ENCODE measurements at regions not wholly inside any gene's neighbourhood (a gene's known extent, or its start where the extent isn't known, plus 50 kb on each side); places are given as distances from the start of the nearest gene placed in this dataset.

DNA sequence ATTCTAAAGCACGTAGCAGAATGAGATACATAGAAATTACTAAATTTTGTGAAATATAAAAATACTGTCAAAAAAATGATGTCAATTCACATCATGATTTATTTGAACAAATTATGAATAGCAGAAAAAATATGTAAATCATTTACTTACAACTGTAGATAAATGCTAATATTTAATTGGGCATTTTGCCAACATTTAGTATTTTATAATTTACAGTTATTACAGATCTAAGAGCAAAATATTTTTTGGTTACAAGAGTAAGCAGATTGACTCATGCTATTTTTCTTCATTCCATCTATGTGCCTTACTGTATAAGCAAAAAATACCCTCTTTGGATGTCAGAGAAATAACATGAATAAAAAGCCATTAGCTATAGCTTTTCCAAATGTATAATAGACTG is 282.3 kb upstream of the RGS18 start:
- no peaks in the 10 kb centered on the region for H3K36me3 ChIP-seq (ENCODE audit: insufficient read depth, insufficient read length, low read length)
- H3K9ac ChIP-seq (ENCODE audit: insufficient read length, low read depth) = no peak overlapping the region
- no peaks in the 10 kb centered on the region for H3K9me3 ChIP-seq (ENCODE audit: insufficient read depth, low read length)
- H3K4me1 ChIP-seq (ENCODE audit: insufficient read depth, insufficient read length) = no peaks in the 10 kb centered on the region
- no peaks in the 10 kb centered on the region for H3K27me3 ChIP-seq (ENCODE audit: insufficient read depth, insufficient read length)
- no peak for DNase-seq (ENCODE audit: low read depth, low spot score)
- H3K4me3 ChIP-seq (ENCODE audit: insufficient read length, low read depth) = no peak overlapping the region
- no peak for TF ChIP-seq YY1 (IDR thresholded peaks at IDR 0.05; ENCODE audit: insufficient read depth, insufficient read length)
- no peak for TF ChIP-seq SUZ12 (IDR thresholded peaks at IDR 0.05; ENCODE audit: extremely low read depth, insufficient read depth, insufficient read length)
- no peak for TF ChIP-seq ZNF274 (IDR thresholded peaks at IDR 0.05; ENCODE audit: low read depth, low read length)

- no peak for DNase-seq (ENCODE audit: low read depth, low spot score)
- Histone ChIP-seq H3K9me3 (ENCODE audit: insufficient read depth, low read length) (no peaks in the 10 kb centered on the region), H3K9ac (ENCODE audit: insufficient read length, low read depth) (no peak overlapping the region), H3K4me3 (ENCODE audit: insufficient read length, low read depth) (no peak overlapping the region), H3K36me3 (ENCODE audit: insufficient read depth, insufficient read length, low read length) (no peaks in the 10 kb centered on the region), H3K4me1 (ENCODE audit: insufficient read depth, insufficient read length) (no peaks in the 10 kb centered on the region), H3K27me3 (ENCODE audit: insufficient read depth, insufficient read length) (no peaks in the 10 kb centered on the region)
- no peak for TF ChIP-seq YY1 (IDR thresholded peaks at IDR 0.05; ENCODE audit: insufficient read depth, insufficient read length)
- TF ChIP-seq ZNF274 (IDR thresholded peaks at IDR 0.05; ENCODE audit: low read depth, low read length) = no peak
- no peak for TF ChIP-seq SUZ12 (IDR thresholded peaks at IDR 0.05; ENCODE audit: extremely low read depth, insufficient read depth, insufficient read length)
These were observed 281.6 kb upstream of the RGS18 start for GRCh38 chr1:191876631-191877030.

DNA sequence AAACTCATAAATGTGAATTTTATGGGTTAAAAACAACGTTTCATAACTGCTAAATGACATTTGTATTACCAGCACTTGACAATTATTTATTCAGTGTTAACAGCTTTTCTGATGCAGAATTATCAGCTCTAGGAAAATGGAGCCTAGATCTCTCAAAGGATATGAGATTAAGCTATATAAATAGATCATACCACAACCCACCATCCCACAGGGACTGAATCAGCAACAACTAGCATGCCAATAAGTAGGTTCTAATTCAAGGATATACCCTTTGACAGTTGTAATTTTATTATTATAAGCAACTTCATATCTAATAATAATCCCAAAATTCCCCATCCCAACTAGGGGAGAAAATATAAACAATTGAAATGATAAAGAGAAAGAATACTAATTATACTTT is 275.4 kb upstream of the RGS18 start:
- Histone ChIP-seq H3K27me3 (ENCODE audit: insufficient read depth, insufficient read length) (no peaks in the 10 kb centered on the region), H3K9ac (ENCODE audit: insufficient read length, low read depth) (no peak overlapping the region), H3K4me3 (ENCODE audit: insufficient read length, low read depth) (no peak overlapping the region), H3K4me1 (ENCODE audit: insufficient read depth, insufficient read length) (no peaks in the 10 kb centered on the region), H3K36me3 (ENCODE audit: insufficient read depth, insufficient read length, low read length) (no peaks in the 10 kb centered on the region), H3K9me3 (ENCODE audit: insufficient read depth, low read length) (no peaks in the 10 kb centered on the region)
- TF ChIP-seq YY1 (IDR thresholded peaks at IDR 0.05; ENCODE audit: insufficient read depth, insufficient read length) = no peak
- no peak for TF ChIP-seq SUZ12 (IDR thresholded peaks at IDR 0.05; ENCODE audit: extremely low read depth, insufficient read depth, insufficient read length)
- TF ChIP-seq ZNF274 (IDR thresholded peaks at IDR 0.05; ENCODE audit: low read depth, low read length) = no peak
- DNase-seq (ENCODE audit: low read depth, low spot score) = no peak

DNA sequence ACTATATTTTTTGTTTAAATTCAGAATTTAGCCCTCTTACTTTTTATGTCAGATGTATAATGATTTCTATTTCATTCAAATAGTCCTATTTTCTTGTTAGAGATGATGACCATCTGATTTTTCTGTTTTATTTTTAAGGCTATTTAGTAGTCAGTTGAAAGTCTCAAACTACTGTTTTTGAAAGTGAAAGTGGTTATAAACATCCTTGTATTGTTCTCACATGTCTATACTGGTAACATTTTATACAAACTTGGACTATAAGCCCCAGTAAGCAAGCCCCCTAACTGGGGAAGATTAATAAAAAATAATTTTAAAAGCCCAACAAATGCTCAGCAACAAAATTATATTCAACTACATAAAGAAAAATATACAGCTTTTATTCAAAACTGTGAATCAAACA is 271.3 kb upstream of the RGS18 start:
- Histone ChIP-seq H3K9ac (ENCODE audit: insufficient read length, low read depth) (no peak overlapping the region), H3K36me3 (ENCODE audit: insufficient read depth, insufficient read length, low read length) (no peaks in the 10 kb centered on the region)
- TF ChIP-seq ZNF274 (IDR thresholded peaks at IDR 0.05; ENCODE audit: low read depth, low read length) = no peak
- TF ChIP-seq YY1 (IDR thresholded peaks at IDR 0.05; ENCODE audit: insufficient read depth, insufficient read length) = no peak
- TF ChIP-seq SUZ12 (IDR thresholded peaks at IDR 0.05; ENCODE audit: extremely low read depth, insufficient read depth, insufficient read length) = no peak

GRCh38 chr1:191888996-191889622 is 269.2 kb upstream of the RGS18 start:
- no peaks in the 10 kb centered on the region for H3K27me3 ChIP-seq (ENCODE audit: insufficient read depth, insufficient read length)
- no peaks in the 10 kb centered on the region for H3K9me3 ChIP-seq (ENCODE audit: insufficient read depth, low read length)
- H3K4me3 ChIP-seq (ENCODE audit: insufficient read length, low read depth) = no peak overlapping the region
- DNase-seq (ENCODE audit: low read depth, low spot score) = no peak
- H3K36me3 ChIP-seq (ENCODE audit: insufficient read depth, insufficient read length, low read length) = no peaks in the 10 kb centered on the region
- H3K4me1 ChIP-seq (ENCODE audit: insufficient read depth, insufficient read length) = no peaks in the 10 kb centered on the region
- H3K9ac ChIP-seq (ENCODE audit: insufficient read length, low read depth) = no peak overlapping the region
- no peak for TF ChIP-seq ZNF274 (IDR thresholded peaks at IDR 0.05; ENCODE audit: low read depth, low read length)
- TF ChIP-seq YY1 (IDR thresholded peaks at IDR 0.05; ENCODE audit: insufficient read depth, insufficient read length) = no peak
- TF ChIP-seq SUZ12 (IDR thresholded peaks at IDR 0.05; ENCODE audit: extremely low read depth, insufficient read depth, insufficient read length) = no peak

More for the DNA sequence above, 271.3 kb upstream of the RGS18 start:
- no peaks in the 10 kb centered on the region for H3K9me3 ChIP-seq (ENCODE audit: insufficient read depth, low read length)
- no peaks in the 10 kb centered on the region for H3K4me1 ChIP-seq (ENCODE audit: insufficient read depth, insufficient read length)
- H3K27me3 ChIP-seq (ENCODE audit: insufficient read depth, insufficient read length) = no peaks in the 10 kb centered on the region
- H3K4me3 ChIP-seq (ENCODE audit: insufficient read length, low read depth) = no peak overlapping the region
- no peak for DNase-seq (ENCODE audit: low read depth, low spot score)

GRCh38 chr1:191889623-191890003 is 268.6 kb upstream of the RGS18 start:
- no peak overlapping the region for H3K4me3 ChIP-seq (ENCODE audit: insufficient read length, low read depth)
- no peaks in the 10 kb centered on the region for H3K27me3 ChIP-seq (ENCODE audit: insufficient read depth, insufficient read length)
- H3K36me3 ChIP-seq (ENCODE audit: insufficient read depth, insufficient read length, low read length) = no peaks in the 10 kb centered on the region
- H3K9ac ChIP-seq (ENCODE audit: insufficient read length, low read depth) = no peak overlapping the region
- no peak for TF ChIP-seq SUZ12 (IDR thresholded peaks at IDR 0.05; ENCODE audit: extremely low read depth, insufficient read depth, insufficient read length)
- TF ChIP-seq ZNF274 (IDR thresholded peaks at IDR 0.05; ENCODE audit: low read depth, low read length) = no peak
- no peak for TF ChIP-seq YY1 (IDR thresholded peaks at IDR 0.05; ENCODE audit: insufficient read depth, insufficient read length)
- DNase-seq (ENCODE audit: low read depth, low spot score) = no peak
- no peaks in the 10 kb centered on the region for H3K4me1 ChIP-seq (ENCODE audit: insufficient read depth, insufficient read length)
- no peaks in the 10 kb centered on the region for H3K9me3 ChIP-seq (ENCODE audit: insufficient read depth, low read length)

GRCh38 chr1:191890433-191891088 is 267.7 kb upstream of the RGS18 start:
- Histone ChIP-seq H3K9me3 (ENCODE audit: insufficient read depth, low read length) (no peaks in the 10 kb centered on the region), H3K4me1 (ENCODE audit: insufficient read depth, insufficient read length) (no peaks in the 10 kb centered on the region), H3K9ac (ENCODE audit: insufficient read length, low read depth) (no peak overlapping the region), H3K27me3 (ENCODE audit: insufficient read depth, insufficient read length) (no peaks in the 10 kb centered on the region), H3K4me3 (ENCODE audit: insufficient read length, low read depth) (no peak overlapping the region), H3K36me3 (ENCODE audit: insufficient read depth, insufficient read length, low read length) (no peaks in the 10 kb centered on the region)
- no peak for TF ChIP-seq ZNF274 (IDR thresholded peaks at IDR 0.05; ENCODE audit: low read depth, low read length)
- TF ChIP-seq SUZ12 (IDR thresholded peaks at IDR 0.05; ENCODE audit: extremely low read depth, insufficient read depth, insufficient read length) = no peak
- TF ChIP-seq YY1 (IDR thresholded peaks at IDR 0.05; ENCODE audit: insufficient read depth, insufficient read length) = no peak
- no peak for DNase-seq (ENCODE audit: low read depth, low spot score)

All from NT2/D1 (cell line).